IMR-90 (cell line): ENCODE measurements at regions not wholly inside any gene's neighbourhood (a gene's known extent, or its start where the extent isn't known, plus 50 kb on each side); places are given as distances from the start of the nearest gene placed in this dataset.
"Not testable (repeated sequence)": the region's sequence is repeated elsewhere in the genome, so short reads cannot be mapped to it uniquely, and the experiment has no call there.

Experiments
- ATAC-seq: fragments of 200-7000 bp; cut with Tn5 transposase; 2 replicates; pipeline ENCODE4 v1.9.1; 2020; ENCODE audit warnings: low read depth, mild to moderate bottlenecking, moderate library complexity
- BruUV-seq: library from RNA; stranded (reverse); fragments of 400-500 nt; replicated peaks from 2 replicates; lab custom pipeline; 2021; lab: Mats Ljungman, UMichigan
- CTCF ChIA-PET: fragments of 300-600 bp; formaldehyde crosslinking; extraction: SDS; loops from one replicate; lab custom pipeline; 2021; ENCODE audit warnings: antibody characterized with exemption; lab: Yijun Ruan, JAX
- POLR2A ChIA-PET: fragments of 300-600 bp; sonication (Branson Sonifier 250); formaldehyde crosslinking; loops from one replicate; lab custom pipeline; 2022; ENCODE audit warnings: antibody characterized with exemption; ENCODE audit not compliant: unreplicated experiment; lab: Charles Lee
- DNase-seq: peaks from one replicate; pipeline ENCODE4 v3.0.0; 2013
- H2AFZ ChIP-seq: replicated peaks from 2 replicates; pipeline ENCODE3; 2013; ENCODE audit warnings: low read length, mild to moderate bottlenecking; ENCODE audit not compliant: poor library complexity
- H2AK5ac ChIP-seq: 2 replicates; pipeline ENCODE4 v1.6.1; 2013; ENCODE audit warnings: low read depth, low read length, inconsistent platforms
- H2AK9ac ChIP-seq: replicated peaks from 2 replicates; pipeline ENCODE3; 2013; ENCODE audit warnings: mild to moderate bottlenecking, low read depth, low read length, moderate library complexity; ENCODE audit not compliant: poor library complexity
- H2BK120ac ChIP-seq: 2 replicates; pipeline ENCODE4 v1.6.1; 2013; ENCODE audit warnings: low read depth, low read length, inconsistent platforms
- H2BK15ac ChIP-seq: 3 replicates; pipeline ENCODE4 v1.6.1; 2013; ENCODE audit warnings: low read depth, low read length, inconsistent platforms
- H2BK20ac ChIP-seq: 2 replicates; pipeline ENCODE4 v1.6.1; 2013; ENCODE audit warnings: low read depth, mild to moderate bottlenecking, inconsistent platforms, low read length, moderate library complexity
- H2BK5ac ChIP-seq: 2 replicates; pipeline ENCODE4 v1.6.1; 2013; ENCODE audit warnings: mild to moderate bottlenecking, low read depth, low read length, inconsistent platforms; ENCODE audit not compliant: poor library complexity, severe bottlenecking
- H3K14ac ChIP-seq: replicated peaks from 2 replicates; pipeline ENCODE4 v1.6.1; 2013; ENCODE audit warnings: low read depth, low read length, inconsistent platforms
- H3K18ac ChIP-seq: 2 replicates; pipeline ENCODE4 v1.6.1; 2013; ENCODE audit warnings: low read depth, low read length, control low read depth
- H3K23ac ChIP-seq: 2 replicates; pipeline ENCODE4 v1.6.1; 2013; ENCODE audit warnings: low read depth, low read length, inconsistent platforms
- H3K27ac ChIP-seq: 2 replicates; pipeline ENCODE4 v1.5.1; 2013; ENCODE audit warnings: mild to moderate bottlenecking, control low read depth, low read length; ENCODE audit not compliant: insufficient read depth
- H3K27me3 ChIP-seq: 2 replicates; pipeline ENCODE4 v1.6.1; 2013; ENCODE audit warnings: low read length; ENCODE audit not compliant: control insufficient read depth, insufficient read depth
- H3K36me3 ChIP-seq: 2 replicates; pipeline ENCODE4 v1.6.1; 2013; ENCODE audit warnings: low read length, mixed read lengths; ENCODE audit not compliant: control insufficient read depth, insufficient read depth
- H3K4ac ChIP-seq: 2 replicates; pipeline ENCODE4 v1.6.1; 2013; ENCODE audit warnings: low read depth, low read length, inconsistent platforms
- H3K4me1 ChIP-seq: 2 replicates; pipeline ENCODE4 v1.6.1; 2013; ENCODE audit warnings: low read length, mixed read lengths; ENCODE audit not compliant: control insufficient read depth, insufficient read depth
- H3K4me2 ChIP-seq: 2 replicates; pipeline ENCODE4 v1.6.1; 2013; ENCODE audit warnings: low read depth, mild to moderate bottlenecking, control low read depth, low read length, moderate library complexity
- H3K4me3 ChIP-seq: 2 replicates; pipeline ENCODE4 v1.5.1; 2013; ENCODE audit warnings: low read depth, mild to moderate bottlenecking, control low read depth, low read length, moderate library complexity; ENCODE audit not compliant: insufficient read depth
- H3K56ac ChIP-seq: 2 replicates; pipeline ENCODE4 v1.6.1; 2013; ENCODE audit warnings: low read length, inconsistent platforms; ENCODE audit not compliant: insufficient read depth; ENCODE audit errors: extremely low read depth
- H3K79me1 ChIP-seq, 2 experiments: 2 replicates each; pipeline ENCODE4 v1.6.1; 2013; ENCODE audit warnings: low read length in 2 of 2, inconsistent platforms in 1 of 2, low read depth in 1 of 2
- H3K9ac ChIP-seq: 2 replicates; pipeline ENCODE4 v1.6.1; 2013; ENCODE audit warnings: low read depth, low read length, control low read depth
- H3K9me1 ChIP-seq: 2 replicates; pipeline ENCODE4 v1.6.1; 2013; ENCODE audit warnings: low read length, inconsistent platforms; ENCODE audit not compliant: insufficient read depth
- H3K9me3 ChIP-seq: 2 replicates; pipeline ENCODE4 v1.6.1; 2013; ENCODE audit warnings: low read length; ENCODE audit not compliant: control insufficient read depth, insufficient read depth
- H4K20me1 ChIP-seq: 2 replicates; pipeline ENCODE4 v1.6.1; 2013; ENCODE audit warnings: low read length, inconsistent platforms; ENCODE audit not compliant: insufficient read depth
- H4K5ac ChIP-seq: 2 replicates; pipeline ENCODE4 v1.6.1; 2013; ENCODE audit warnings: mild to moderate bottlenecking, low read depth, low read length, control low read depth
- H4K8ac ChIP-seq, 2 experiments: 2 replicates each; pipeline ENCODE4 v1.6.1; 2013; ENCODE audit warnings: low read depth in 2 of 2, low read length in 2 of 2, control low read depth in 1 of 2, inconsistent platforms in 1 of 2
- H4K91ac ChIP-seq: 2 replicates; pipeline ENCODE4 v1.6.1; 2013; ENCODE audit warnings: low read depth, low read length, inconsistent platforms; ENCODE audit not compliant: insufficient read depth
- CTCF ChIP-seq: conservative IDR thresholded peaks from 2 replicates; pipeline ENCODE4 v1.5.1; 2012; ENCODE audit warnings: mild to moderate bottlenecking, low read depth, low read length, improper control_type of control experiment
- ELK1 ChIP-seq: fragments of 150-350 bp; IDR thresholded peaks from 2 replicates; pipeline ENCODE4 v1.6.1; 2016; ENCODE audit warnings: low read depth, mild to moderate bottlenecking, low read length, moderate library complexity, borderline replicate concordance
- FOS ChIP-seq: fragments of 150-350 bp; IDR thresholded peaks from 2 replicates; pipeline ENCODE4 v1.6.1; 2016; ENCODE audit warnings: low read depth, low read length
- MAFK ChIP-seq: IDR thresholded peaks from 2 replicates; pipeline ENCODE4 v1.6.1; 2012; ENCODE audit warnings: low read depth, low read length, improper control_type of control experiment
- MAZ ChIP-seq: IDR thresholded peaks from 2 replicates; pipeline ENCODE4 v1.6.1; 2012; ENCODE audit warnings: low read depth, mild to moderate bottlenecking, low read length, improper control_type of control experiment, moderate library complexity, borderline replicate concordance
- WGBS, 2 experiments: methylation state at CpG; one replicate each; pipeline versions ENCODE4 v1.1.5 to v1.1.7; 2013; ENCODE audit warnings: missing lambda C conversion rate in 2 of 2; ENCODE audit not compliant: insufficient read length in 1 of 2; ENCODE audit errors: extremely low coverage in 2 of 2; 5-methylcytosine and 5-hydroxymethylcytosine counted together
- dilution Hi-C: fragments of 300-500 bp; cut with HindIII; formaldehyde crosslinking; loops from one replicate; pipeline ENCODE4 v1.14.3; 2018; ENCODE audit warnings: low sequenced_read_pairs; ENCODE audit not compliant: unreplicated experiment
- in situ Hi-C: fragments of 300-500 bp; cut with MboI; formaldehyde crosslinking; loops from 3 replicates; pipeline ENCODE4 v1.14.3; 2019; ENCODE audit warnings: low sequenced_read_pairs, inconsistent platforms, mixed read lengths
- intact Hi-C: fragments of 100-400 bp; cut with micrococcal nuclease; formaldehyde crosslinking; loops from 2 replicates; pipeline ENCODE4 v1.10.0; 2022

- H3K18ac ChIP-seq, result no peak overlapping the region
- H3K27ac ChIP-seq, result no peak overlapping the region
- H4K91ac ChIP-seq, result no peak overlapping the region
- in situ Hi-C loops, result no loop called here
- H3K9ac ChIP-seq, result no peak overlapping the region
- no peak overlapping the region for H3K23ac ChIP-seq
- H3K9me1 ChIP-seq, result no peaks in the 10 kb centered on the region
- DNase-seq (no peak), ATAC-seq (no peak)
- no peak overlapping the region for H3K4ac ChIP-seq
- H4K20me1 ChIP-seq, result no peaks in the 10 kb centered on the region
- no peaks in the 10 kb centered on the region for H3K4me1 ChIP-seq
- BruUV-seq, result no TSS peak
- H3K79me1 ChIP-seq, result no peaks in the 10 kb centered on the region
- H3K14ac ChIP-seq, result no peak overlapping the region
- POLR2A ChIA-PET, result no interaction called here
- H4K5ac ChIP-seq, result no peak overlapping the region
- dilution Hi-C loops, result no loop called here
- H3K56ac ChIP-seq, result no peak overlapping the region
- no peak overlapping the region for H2AK5ac ChIP-seq
- H2AK9ac ChIP-seq, result no peak overlapping the region
- no peak overlapping the region for H3K4me2 ChIP-seq
- no peaks in the 10 kb centered on the region for H3K9me3 ChIP-seq
- intact Hi-C loops, result no loop called here
- CTCF ChIA-PET, result no interaction called here
- no peak overlapping the region for H2BK120ac ChIP-seq
- no peak overlapping the region for H2BK20ac ChIP-seq
- no CpG with 5 or more reads among the region's 1 CpG for WGBS, 2 experiments
- H3K4me3 ChIP-seq, result no peak overlapping the region
- no peak overlapping the region for H2BK5ac ChIP-seq
- TF ChIP-seq ELK1 (no peak), MAZ (no peak), MAFK (no peak), FOS (no peak), CTCF (no peak)
- no peak overlapping the region for H2BK15ac ChIP-seq
- H2AFZ ChIP-seq, result no peak overlapping the region
- H4K8ac ChIP-seq, result no peak overlapping the region
- H3K27me3 ChIP-seq, result no peaks in the 10 kb centered on the region
- no peaks in the 10 kb centered on the region for H3K36me3 ChIP-seq
Observed at GRCh38 chr5:13339093-13339492, 605.4 kb downstream of the DNAH5 start.

- H3K27me3 ChIP-seq, POLR2A ChIA-PET, H2BK5ac ChIP-seq, H4K8ac ChIP-seq, H2BK15ac ChIP-seq, H2BK20ac ChIP-seq, H3K14ac ChIP-seq, H2AK5ac ChIP-seq, H3K9me1 ChIP-seq, H3K79me1 ChIP-seq, BruUV-seq, H4K20me1 ChIP-seq, H3K23ac ChIP-seq, H2AFZ ChIP-seq, H3K4ac ChIP-seq, in situ Hi-C loops, H3K27ac ChIP-seq, H3K56ac ChIP-seq, DNase-seq, H3K4me2 ChIP-seq, ATAC-seq, H3K4me3 ChIP-seq, H2AK9ac ChIP-seq, H3K9ac ChIP-seq, H3K36me3 ChIP-seq, H4K91ac ChIP-seq, H3K4me1 ChIP-seq, H3K9me3 ChIP-seq, dilution Hi-C loops, intact Hi-C loops, H2BK120ac ChIP-seq, CTCF ChIA-PET, H4K5ac ChIP-seq, H3K18ac ChIP-seq: not testable (repeated sequence)
- no CpG with 5 or more reads among the region's 4 CpGs for WGBS, 2 experiments
Observed at GRCh38 chr5:13335026-13335425, 609.5 kb downstream of the DNAH5 start.
